ENCODE measurements at regions not wholly inside any gene's neighbourhood (a gene's known extent, or its start where the extent isn't known, plus 50 kb on each side); places are given as distances from the start of the nearest gene placed in this dataset.
"Not testable (repeated sequence)": the region's sequence is repeated elsewhere in the genome, so short reads cannot be mapped to it uniquely, and the experiment has no call there.

DNA sequence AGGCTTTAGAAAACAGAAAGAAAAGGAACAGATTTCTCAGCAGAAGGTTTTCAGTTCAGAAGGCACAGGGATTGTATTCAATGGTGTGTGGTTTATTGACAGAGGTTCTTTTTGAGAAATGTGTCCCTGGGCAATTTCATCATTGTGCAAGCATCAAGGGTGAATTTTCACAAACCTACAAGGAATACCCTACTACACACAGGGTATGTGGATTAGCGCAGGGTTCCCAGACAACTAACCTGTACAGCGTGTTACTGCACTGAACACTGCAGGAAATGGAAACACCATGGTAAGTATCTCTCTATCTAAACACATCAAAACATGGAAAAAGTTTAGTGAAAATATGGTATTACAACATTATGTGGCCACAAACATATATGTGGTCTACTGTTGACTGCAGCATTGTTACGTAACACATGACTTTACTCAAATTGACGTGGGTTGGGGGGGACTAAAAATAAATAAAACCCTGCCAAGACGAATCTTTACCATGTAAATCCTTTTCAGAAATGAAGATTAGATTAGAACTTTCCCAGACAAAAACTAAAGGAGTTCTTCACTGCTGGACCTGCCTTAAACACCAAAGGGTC lies 893.1 kb downstream of the TMEM121 start:
- H3K9me3 ChIP-seq = no peaks in the 10 kb centered on the region
- no peak overlapping the region for H3K4me3 ChIP-seq
- H3K4me1 ChIP-seq = no peaks in the 10 kb centered on the region
- TF ChIP-seq, protein P1, sequence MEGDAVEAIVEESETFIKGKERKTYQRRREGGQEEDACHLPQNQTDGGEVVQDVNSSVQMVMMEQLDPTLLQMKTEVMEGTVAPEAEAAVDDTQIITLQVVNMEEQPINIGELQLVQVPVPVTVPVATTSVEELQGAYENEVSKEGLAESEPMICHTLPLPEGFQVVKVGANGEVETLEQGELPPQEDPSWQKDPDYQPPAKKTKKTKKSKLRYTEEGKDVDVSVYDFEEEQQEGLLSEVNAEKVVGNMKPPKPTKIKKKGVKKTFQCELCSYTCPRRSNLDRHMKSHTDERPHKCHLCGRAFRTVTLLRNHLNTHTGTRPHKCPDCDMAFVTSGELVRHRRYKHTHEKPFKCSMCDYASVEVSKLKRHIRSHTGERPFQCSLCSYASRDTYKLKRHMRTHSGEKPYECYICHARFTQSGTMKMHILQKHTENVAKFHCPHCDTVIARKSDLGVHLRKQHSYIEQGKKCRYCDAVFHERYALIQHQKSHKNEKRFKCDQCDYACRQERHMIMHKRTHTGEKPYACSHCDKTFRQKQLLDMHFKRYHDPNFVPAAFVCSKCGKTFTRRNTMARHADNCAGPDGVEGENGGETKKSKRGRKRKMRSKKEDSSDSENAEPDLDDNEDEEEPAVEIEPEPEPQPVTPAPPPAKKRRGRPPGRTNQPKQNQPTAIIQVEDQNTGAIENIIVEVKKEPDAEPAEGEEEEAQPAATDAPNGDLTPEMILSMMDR (IDR thresholded peaks at IDR 0.05) = no peak
- no peak for DNase-seq
- H3K27me3 ChIP-seq = peaks cover 0 to 7% of the 10 kb centered on the region in 2 donors
- intact Hi-C loops (cut with DNase I) = no loop called here
- ATAC-seq = no peak
- H3K27ac ChIP-seq = no peak overlapping the region
- no peaks in the 10 kb centered on the region for H3K36me3 ChIP-seq

DNA sequence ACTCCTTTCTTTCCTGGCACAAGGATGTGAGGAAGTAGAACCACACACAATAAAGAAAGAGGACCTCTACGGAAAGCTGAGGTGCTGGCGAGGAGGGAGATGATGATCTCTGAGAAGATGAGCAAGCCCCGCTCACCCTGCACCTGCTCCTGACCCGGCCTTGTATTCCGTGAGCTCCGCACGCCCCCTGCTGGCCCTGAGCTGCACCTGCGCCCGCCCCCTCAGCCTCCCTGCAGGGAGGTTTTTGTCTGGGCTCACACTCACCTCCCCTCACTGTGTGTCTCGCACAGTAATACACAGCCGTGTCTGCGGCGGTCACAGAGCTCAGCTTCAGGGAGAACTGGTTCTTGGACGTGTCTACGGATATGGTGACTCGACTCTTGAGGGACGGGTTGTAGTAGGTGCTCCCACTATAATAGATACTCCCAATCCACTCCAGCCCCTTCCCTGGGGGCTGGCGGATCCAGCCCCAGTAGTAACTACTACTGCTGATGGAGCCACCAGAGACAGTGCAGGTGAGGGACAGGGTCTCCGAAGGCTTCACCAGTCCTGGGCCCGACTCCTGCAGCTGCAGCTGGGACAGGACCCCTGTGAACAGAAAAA lies 895.1 kb downstream of the TMEM121 start:
- ATAC-seq (peak; percentile 73), DNase-seq (peak in 1 of 4 donors; percentile 91)
- TF ChIP-seq, protein P1 (IDR thresholded peaks at IDR 0.05) = peak; percentile 13 to 80
- intact Hi-C loops (cut with DNase I); H3K36me3 ChIP-seq; H3K9me3 ChIP-seq; H3K4me1 ChIP-seq; H3K4me3 ChIP-seq; H3K27me3 ChIP-seq; H3K27ac ChIP-seq: not testable (repeated sequence)

DNA sequence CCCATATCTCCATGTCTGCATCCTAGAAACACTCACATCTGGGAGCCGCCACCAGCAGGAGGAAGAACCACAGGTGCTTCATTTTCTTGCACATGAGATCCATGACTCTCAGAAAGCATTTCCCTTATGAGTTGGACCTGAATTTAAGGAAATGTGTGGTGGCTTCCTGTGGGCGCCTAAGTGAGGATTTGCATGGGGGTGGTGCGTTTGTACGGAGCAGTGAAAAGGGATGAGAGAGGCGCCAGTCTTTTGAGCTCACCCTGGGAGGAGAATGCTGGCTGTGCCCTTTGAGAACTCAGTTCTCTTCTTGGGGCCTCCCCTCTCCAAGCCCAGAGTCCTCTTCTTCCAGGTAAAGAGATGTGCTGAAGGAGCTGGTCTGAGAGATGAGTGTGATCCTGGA lies 895.7 kb downstream of the TMEM121 start:
- ATAC-seq (no peak), DNase-seq (no peak)
- no peaks in the 10 kb centered on the region for H3K9me3 ChIP-seq
- no peak overlapping the region for H3K4me3 ChIP-seq
- H3K4me1 ChIP-seq = no peaks in the 10 kb centered on the region
- H3K27me3 ChIP-seq = peaks cover 0 to 7% of the 10 kb centered on the region in 2 donors
- H3K36me3 ChIP-seq = no peaks in the 10 kb centered on the region
- intact Hi-C loops (cut with DNase I) = no loop called here
- TF ChIP-seq, protein P1 (IDR thresholded peaks at IDR 0.05) = no peak
- H3K27ac ChIP-seq = no peak overlapping the region

DNA sequence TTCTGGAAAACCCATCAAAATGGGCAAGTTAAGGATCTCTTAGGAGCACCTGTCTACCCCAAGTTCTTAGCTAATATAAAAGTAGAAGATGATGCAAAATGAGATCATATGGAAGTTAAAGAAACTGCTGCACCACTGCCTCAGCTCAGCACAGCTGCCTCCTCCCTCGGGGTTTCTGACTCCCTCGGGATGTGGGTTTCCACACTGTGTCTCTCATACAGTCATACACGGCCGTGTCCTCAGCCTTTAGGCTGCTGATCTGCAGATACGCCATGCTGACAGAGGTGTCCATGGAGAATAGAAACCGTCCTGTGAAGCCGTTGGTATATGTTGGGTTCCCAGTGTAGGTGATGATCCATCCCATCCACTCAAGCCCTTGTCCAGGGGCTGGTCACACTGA lies 898.8 kb downstream of the TMEM121 start:
- H3K9me3 ChIP-seq; intact Hi-C loops (cut with DNase I); ATAC-seq; H3K4me3 ChIP-seq; DNase-seq; H3K27me3 ChIP-seq; H3K36me3 ChIP-seq; H3K27ac ChIP-seq; H3K4me1 ChIP-seq: not testable (repeated sequence)

DNA sequence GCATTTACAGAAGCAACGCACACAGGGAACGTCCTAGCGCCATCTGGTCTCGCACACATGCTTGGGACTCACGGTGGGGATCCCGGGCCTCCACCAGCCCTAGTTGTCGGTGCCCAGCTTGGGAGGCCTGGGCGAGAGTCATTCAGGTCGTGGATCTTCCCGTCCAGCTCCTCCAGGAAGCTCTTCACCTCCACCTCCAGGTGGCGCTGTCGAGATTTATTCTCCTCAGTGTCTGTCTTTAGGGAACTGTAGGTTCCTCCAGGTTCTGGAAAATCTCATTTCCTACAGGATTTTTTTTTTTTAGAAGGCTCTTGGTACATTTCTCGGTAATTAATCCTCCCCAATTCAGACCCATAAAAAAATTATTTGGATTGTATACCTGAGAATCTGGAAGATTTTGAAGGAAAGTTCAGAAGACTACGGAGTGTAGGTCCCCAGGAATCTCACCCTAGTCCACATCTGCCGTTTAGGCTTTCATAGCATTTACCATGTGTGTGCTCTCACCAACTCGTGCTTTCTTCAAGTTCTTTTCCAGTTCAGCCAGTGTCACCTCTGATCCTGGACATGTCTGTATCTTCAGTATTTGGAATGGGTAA lies 910.0 kb downstream of the TMEM121 start:
- peak; percentile 41 for ATAC-seq
- Histone ChIP-seq H3K4me3 (no peak overlapping the region), H3K27ac (no peak overlapping the region), H3K4me1 (no peaks in the 10 kb centered on the region), H3K36me3 (no peaks in the 10 kb centered on the region), H3K27me3 (peaks cover 0 to 38% of the 10 kb centered on the region in 2 donors), H3K9me3 (no peaks in the 10 kb centered on the region)
- peak in 2 of 4 donors; percentile 55 to 71 for DNase-seq
- TF ChIP-seq, protein P1 (IDR thresholded peaks at IDR 0.05) = peak; percentile 26 to 62
- intact Hi-C loops (cut with DNase I) = no loop called here

Data from left lung (tissue), 4 donors.